ENCODE measurements at regions not wholly inside any gene's neighbourhood (a gene's known extent, or its start where the extent isn't known, plus 50 kb on each side); places are given as distances from the start of the nearest gene placed in this dataset.
"Not testable (repeated sequence)": the region's sequence is repeated elsewhere in the genome, so short reads cannot be mapped to it uniquely, and the experiment has no call there.

GRCh38 chr9:22658484-22658883 is 211.9 kb downstream of the DMRTA1 start:
- H3K27ac Mint-ChIP-seq; H3K9me3 Mint-ChIP-seq; H3K4me3 Mint-ChIP-seq; CTCF ChIA-PET; intact Hi-C loops (cut with micrococcal nuclease); H3K36me3 Mint-ChIP-seq (ENCODE audit: low read depth); DNase-seq; H3K4me1 Mint-ChIP-seq (ENCODE audit: low read depth); H3K27me3 Mint-ChIP-seq (ENCODE audit: low read depth): not testable (repeated sequence)

DNA sequence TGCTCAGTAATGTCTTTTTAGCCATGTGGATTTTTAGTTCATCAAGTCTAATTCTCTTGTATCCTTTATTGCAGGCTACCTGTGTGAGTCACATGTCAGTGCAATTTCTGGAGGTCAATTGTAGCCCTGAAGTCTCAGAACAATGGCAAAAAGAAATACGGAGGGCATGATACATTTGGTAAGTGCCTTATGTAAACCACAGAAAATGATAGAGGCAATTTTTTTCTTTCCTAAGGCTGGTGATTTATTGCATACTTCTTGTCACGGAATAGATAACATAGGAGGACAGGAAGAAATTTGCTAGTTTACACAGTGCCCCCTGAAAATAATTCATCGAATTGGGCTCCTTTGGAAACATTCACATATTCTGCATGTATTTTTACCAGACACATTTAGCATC is 235.9 kb downstream of the DMRTA1 start:
- Mint-ChIP-seq H3K36me3 (ENCODE audit: low read depth) (no peaks in the 10 kb centered on the region), H3K27ac (no peak overlapping the region), H3K9me3 (peaks cover 3% of the 10 kb centered on the region), H3K27me3 (ENCODE audit: low read depth) (no peaks in the 10 kb centered on the region), H3K4me1 (ENCODE audit: low read depth) (no peaks in the 10 kb centered on the region), H3K4me3 (no peak overlapping the region)
- no peak for DNase-seq
- intact Hi-C loops (cut with micrococcal nuclease) = no loop called here
- CTCF ChIA-PET = no interaction called here

DNA sequence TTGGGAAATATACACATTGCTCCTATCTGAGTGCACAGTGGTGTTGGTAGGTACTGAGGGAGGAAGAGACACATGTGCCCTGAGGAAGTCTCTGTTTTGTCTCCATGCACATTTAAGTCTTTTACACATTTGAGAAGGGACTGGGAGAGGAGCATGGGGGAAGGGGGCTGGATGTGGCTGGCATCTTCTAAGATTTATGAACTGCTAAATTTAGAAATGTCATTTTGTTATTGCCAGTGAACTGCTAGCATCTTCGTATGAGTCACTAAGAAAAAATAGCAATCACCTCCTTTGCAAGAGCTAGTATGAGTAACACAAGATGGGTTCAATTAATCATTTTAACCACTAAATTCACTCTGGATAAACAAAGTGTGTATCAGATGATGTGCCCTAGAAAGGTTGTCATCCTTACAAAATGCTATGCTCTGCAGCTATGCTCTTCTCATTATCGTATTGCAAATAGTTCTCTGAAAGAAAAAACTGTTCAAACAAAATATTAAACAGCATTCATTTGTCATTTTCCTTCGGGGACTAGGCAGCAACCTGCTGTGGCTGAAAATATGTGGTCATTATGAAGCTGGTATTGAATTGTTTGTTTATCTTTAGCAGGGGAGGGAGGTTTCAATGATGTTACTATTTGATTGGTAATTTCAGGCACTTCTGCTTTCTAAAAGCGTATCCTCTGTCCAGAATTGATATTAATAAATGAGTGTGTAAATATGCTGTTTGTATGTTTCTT is 236.5 kb downstream of the DMRTA1 start:
- H3K36me3 Mint-ChIP-seq (ENCODE audit: low read depth) = no peaks in the 10 kb centered on the region
- DNase-seq = no peak
- peaks cover 3% of the 10 kb centered on the region for H3K9me3 Mint-ChIP-seq
- CTCF ChIA-PET = no interaction called here
- H3K27ac Mint-ChIP-seq = no peak overlapping the region
- H3K4me1 Mint-ChIP-seq (ENCODE audit: low read depth) = no peaks in the 10 kb centered on the region
- H3K4me3 Mint-ChIP-seq = no peak overlapping the region
- intact Hi-C loops (cut with micrococcal nuclease) = no loop called here
- H3K27me3 Mint-ChIP-seq (ENCODE audit: low read depth) = no peaks in the 10 kb centered on the region

DNA sequence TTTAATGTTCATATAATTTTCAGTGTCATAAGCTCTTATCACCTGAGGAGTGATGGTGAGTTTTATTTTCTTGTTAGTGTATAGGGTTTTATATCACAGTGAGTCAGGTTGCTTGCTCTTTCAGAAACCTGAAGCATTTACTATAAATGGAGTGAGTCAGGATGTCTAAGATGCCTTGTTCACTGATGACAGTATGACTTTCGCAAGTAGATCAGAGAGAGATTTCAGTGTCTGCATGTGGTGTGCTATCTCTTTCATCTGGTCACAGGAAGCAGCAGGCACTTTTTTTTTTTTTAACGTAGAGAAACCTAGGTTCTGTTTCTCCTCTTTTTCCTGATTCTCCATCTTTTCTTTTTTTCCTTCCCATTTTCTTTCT is 237.1 kb downstream of the DMRTA1 start:
- CTCF ChIA-PET = no interaction called here
- Mint-ChIP-seq H3K9me3 (peaks cover 3% of the 10 kb centered on the region), H3K4me1 (ENCODE audit: low read depth) (no peaks in the 10 kb centered on the region), H3K4me3 (no peak overlapping the region), H3K27ac (no peak overlapping the region), H3K27me3 (ENCODE audit: low read depth) (no peaks in the 10 kb centered on the region), H3K36me3 (ENCODE audit: low read depth) (no peaks in the 10 kb centered on the region)
- DNase-seq = no peak
- intact Hi-C loops (cut with micrococcal nuclease) = no loop called here

GRCh38 chr9:22693156-22693555 is 246.5 kb downstream of the DMRTA1 start:
- DNase-seq = no peak
- no peak overlapping the region for H3K4me3 Mint-ChIP-seq
- H3K4me1 Mint-ChIP-seq (ENCODE audit: low read depth) = no peaks in the 10 kb centered on the region
- no peaks in the 10 kb centered on the region for H3K9me3 Mint-ChIP-seq
- no peak overlapping the region for H3K27ac Mint-ChIP-seq
- H3K27me3 Mint-ChIP-seq (ENCODE audit: low read depth) = no peaks in the 10 kb centered on the region
- intact Hi-C loops (cut with micrococcal nuclease) = no loop called here
- CTCF ChIA-PET = no interaction called here
- H3K36me3 Mint-ChIP-seq (ENCODE audit: low read depth) = no peaks in the 10 kb centered on the region

DNA sequence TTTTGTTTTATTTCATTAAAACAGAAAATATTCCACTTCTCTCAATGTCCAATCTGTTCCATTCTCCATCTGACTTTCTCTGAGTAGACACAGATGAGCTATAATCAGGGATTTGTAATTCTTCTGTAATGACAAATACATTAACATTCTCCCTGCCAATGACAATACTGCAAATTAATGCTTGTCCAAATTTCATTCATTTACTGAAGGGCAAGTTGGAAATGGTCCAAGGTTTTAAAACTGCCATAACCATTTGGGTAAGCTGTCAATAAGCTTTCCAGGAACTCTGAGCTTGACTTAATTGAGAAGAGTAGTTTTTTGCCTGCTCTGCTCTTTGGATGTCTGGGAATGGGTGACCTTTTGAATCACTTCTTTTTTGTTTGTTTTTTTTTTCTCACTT is 253.5 kb downstream of the DMRTA1 start:
- no peaks in the 10 kb centered on the region for H3K36me3 Mint-ChIP-seq (ENCODE audit: low read depth)
- intact Hi-C loops (cut with micrococcal nuclease) = no loop called here
- no peak for DNase-seq
- H3K27ac Mint-ChIP-seq = no peak overlapping the region
- CTCF ChIA-PET = no interaction called here
- H3K4me3 Mint-ChIP-seq = no peak overlapping the region
- no peaks in the 10 kb centered on the region for H3K27me3 Mint-ChIP-seq (ENCODE audit: low read depth)
- H3K4me1 Mint-ChIP-seq (ENCODE audit: low read depth) = no peaks in the 10 kb centered on the region
- peaks cover 1% of the 10 kb centered on the region for H3K9me3 Mint-ChIP-seq

DNA sequence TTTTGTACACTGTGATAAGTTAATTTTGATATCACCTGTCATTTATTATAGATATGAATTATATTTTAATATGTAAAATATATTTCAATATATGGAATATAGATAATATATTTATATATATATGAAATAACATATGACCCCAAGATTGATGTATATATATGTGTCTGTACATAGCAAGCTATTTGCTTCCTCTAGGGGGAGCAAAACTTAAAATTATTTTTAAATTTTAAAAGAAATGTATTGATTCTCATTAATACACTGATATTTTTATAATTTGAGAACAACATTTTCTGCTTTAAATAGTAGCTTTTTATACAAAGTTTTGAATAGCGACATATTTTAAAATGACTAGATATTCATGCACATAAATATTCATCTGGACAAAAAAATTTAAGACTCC is 272.0 kb downstream of the DMRTA1 start:
- CTCF ChIA-PET = no interaction called here

DNA sequence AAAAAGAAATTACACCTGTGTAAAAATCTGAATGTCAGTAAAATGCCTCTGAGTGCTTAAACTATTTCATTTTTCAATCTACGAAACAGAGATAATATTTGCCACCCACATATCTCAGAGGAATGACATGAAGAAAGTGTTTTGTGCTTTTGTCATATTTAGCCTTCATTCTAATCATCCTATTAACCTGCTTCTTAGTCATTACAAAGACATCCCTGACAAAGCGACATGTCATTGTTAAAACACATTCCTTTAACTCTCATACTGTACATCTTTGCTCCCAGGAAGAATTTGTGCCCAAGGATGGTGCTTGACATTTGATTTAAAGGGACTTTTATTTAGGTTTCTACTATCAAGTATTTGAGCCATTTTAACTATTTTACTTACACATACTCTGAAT is 275.9 kb downstream of the DMRTA1 start:
- no peak overlapping the region for H3K4me3 Mint-ChIP-seq
- H3K4me1 Mint-ChIP-seq (ENCODE audit: low read depth) = no peaks in the 10 kb centered on the region
- no peaks in the 10 kb centered on the region for H3K27me3 Mint-ChIP-seq (ENCODE audit: low read depth)
- no peaks in the 10 kb centered on the region for H3K36me3 Mint-ChIP-seq (ENCODE audit: low read depth)
- CTCF ChIA-PET = no interaction called here
- intact Hi-C loops (cut with micrococcal nuclease) = loop anchor here (10.0 kb wide), 1 partner anchor 72 kb away; no protein-coding TSS in a partner anchor
- H3K27ac Mint-ChIP-seq = no peak overlapping the region
- H3K9me3 Mint-ChIP-seq = peaks cover 1% of the 10 kb centered on the region
- DNase-seq = no peak

More for the DNA sequence above, 272.0 kb downstream of the DMRTA1 start:
- Mint-ChIP-seq H3K27ac (no peak overlapping the region), H3K4me1 (ENCODE audit: low read depth) (no peaks in the 10 kb centered on the region), H3K9me3 (peaks cover 4% of the 10 kb centered on the region), H3K4me3 (no peak overlapping the region), H3K27me3 (ENCODE audit: low read depth) (no peaks in the 10 kb centered on the region), H3K36me3 (ENCODE audit: low read depth) (no peaks in the 10 kb centered on the region)
- no peak for DNase-seq
- intact Hi-C loops (cut with micrococcal nuclease) = no loop called here

GRCh38 chr9:22731786-22732185 is 285.2 kb downstream of the DMRTA1 start:
- Mint-ChIP-seq H3K27ac (no peak overlapping the region), H3K9me3 (peaks cover 3% of the 10 kb centered on the region)

GRCh38 chr9:22739712-22740111 is 293.1 kb downstream of the DMRTA1 start:
- H3K36me3 Mint-ChIP-seq (ENCODE audit: low read depth) = no peaks in the 10 kb centered on the region
- no peak overlapping the region for H3K4me3 Mint-ChIP-seq
- no peaks in the 10 kb centered on the region for H3K4me1 Mint-ChIP-seq (ENCODE audit: low read depth)
- H3K27me3 Mint-ChIP-seq (ENCODE audit: low read depth) = no peaks in the 10 kb centered on the region
- peaks cover 5% of the 10 kb centered on the region for H3K9me3 Mint-ChIP-seq
- DNase-seq = no peak
- H3K27ac Mint-ChIP-seq = no peak overlapping the region
- intact Hi-C loops (cut with micrococcal nuclease) = no loop called here
- CTCF ChIA-PET = no interaction called here

More at GRCh38 chr9:22731786-22732185, 285.2 kb downstream of the DMRTA1 start:
- H3K4me1 Mint-ChIP-seq (ENCODE audit: low read depth) = no peaks in the 10 kb centered on the region
- H3K36me3 Mint-ChIP-seq (ENCODE audit: low read depth) = no peaks in the 10 kb centered on the region
- intact Hi-C loops (cut with micrococcal nuclease) = no loop called here
- no peak for DNase-seq
- H3K4me3 Mint-ChIP-seq = no peak overlapping the region
- CTCF ChIA-PET = no interaction called here
- H3K27me3 Mint-ChIP-seq (ENCODE audit: low read depth) = no peaks in the 10 kb centered on the region

GRCh38 chr9:22740781-22741180 is 294.2 kb downstream of the DMRTA1 start:
- Mint-ChIP-seq H3K9me3 (peaks cover 6% of the 10 kb centered on the region), H3K36me3 (ENCODE audit: low read depth) (no peaks in the 10 kb centered on the region), H3K4me1 (ENCODE audit: low read depth) (no peaks in the 10 kb centered on the region), H3K27ac (no peak overlapping the region), H3K4me3 (no peak overlapping the region), H3K27me3 (ENCODE audit: low read depth) (no peaks in the 10 kb centered on the region)
- no peak for DNase-seq
- CTCF ChIA-PET = no interaction called here
- intact Hi-C loops (cut with micrococcal nuclease) = no loop called here

DNA sequence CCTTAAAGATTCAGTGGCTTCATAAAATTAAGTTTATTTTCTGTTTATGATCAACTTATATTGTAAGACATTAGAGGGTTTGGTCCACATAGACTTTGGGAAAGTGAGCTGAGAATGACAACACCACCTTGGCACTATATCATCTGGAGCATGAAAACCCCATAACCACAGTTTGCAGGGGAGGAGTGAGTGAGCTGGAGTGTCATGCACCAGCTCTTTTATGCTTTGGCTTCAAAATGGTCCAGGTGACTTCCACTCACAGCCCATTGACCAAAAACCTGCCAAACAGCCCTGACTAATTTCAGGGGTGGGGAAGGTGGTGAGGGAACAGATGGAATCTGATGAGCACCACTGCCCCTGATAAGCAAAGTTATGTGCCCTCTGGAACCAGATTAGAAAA is 295.8 kb downstream of the DMRTA1 start:
- Mint-ChIP-seq H3K9me3 (peaks cover 6% of the 10 kb centered on the region), H3K27ac (no peak overlapping the region), H3K4me3 (no peak overlapping the region), H3K4me1 (ENCODE audit: low read depth) (no peaks in the 10 kb centered on the region), H3K36me3 (ENCODE audit: low read depth) (no peaks in the 10 kb centered on the region), H3K27me3 (ENCODE audit: low read depth) (no peaks in the 10 kb centered on the region)
- DNase-seq = no peak
- CTCF ChIA-PET = no interaction called here
- intact Hi-C loops (cut with micrococcal nuclease) = no loop called here

DNA sequence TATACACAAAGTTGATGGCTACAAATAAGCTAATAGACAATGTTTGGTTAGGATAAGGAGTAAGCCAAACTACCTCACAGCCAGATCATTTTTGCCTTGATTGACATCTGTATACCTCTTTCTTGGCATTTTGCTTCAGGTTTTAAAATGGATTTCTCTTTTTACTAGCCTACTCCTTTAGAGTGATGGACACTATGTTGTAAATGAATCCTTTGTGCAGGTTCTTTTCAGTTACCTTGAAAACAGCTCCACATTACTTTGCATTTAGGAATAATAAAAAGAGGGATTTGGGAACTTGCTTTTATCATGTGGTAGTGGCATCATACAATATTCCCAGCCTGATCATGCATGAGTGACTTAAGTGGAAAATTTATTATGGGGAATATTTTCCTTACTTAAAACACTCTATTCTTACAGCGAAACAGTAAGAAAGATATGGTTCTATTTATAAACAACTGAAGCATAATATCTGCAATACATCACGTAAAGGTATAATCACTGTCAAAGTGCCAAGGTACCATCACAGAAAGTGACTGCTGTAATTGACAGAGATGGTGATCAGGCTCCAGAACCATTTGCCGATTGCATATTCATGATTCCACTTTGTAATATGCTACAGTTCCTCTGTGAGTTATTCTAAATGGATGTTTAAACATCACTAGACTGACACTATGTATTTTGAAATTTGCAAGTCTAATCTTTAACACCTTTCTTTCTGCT is 327.0 kb downstream of the DMRTA1 start:
- no peaks in the 10 kb centered on the region for H3K27me3 Mint-ChIP-seq (ENCODE audit: low read depth)
- no peaks in the 10 kb centered on the region for H3K4me1 Mint-ChIP-seq (ENCODE audit: low read depth)
- intact Hi-C loops (cut with micrococcal nuclease) = no loop called here
- CTCF ChIA-PET = no interaction called here
- H3K36me3 Mint-ChIP-seq (ENCODE audit: low read depth) = no peaks in the 10 kb centered on the region
- H3K9me3 Mint-ChIP-seq = no peaks in the 10 kb centered on the region
- no peak overlapping the region for H3K27ac Mint-ChIP-seq
- no peak overlapping the region for H3K4me3 Mint-ChIP-seq
- DNase-seq = no peak

All from activated naive CD4-positive, alpha-beta T cell treated with anti-CD3 and anti-CD28 coated beads for 36 hours (primary cell).